ENCODE measurements at regions not wholly inside any gene's neighbourhood (a gene's known extent, or its start where the extent isn't known, plus 50 kb on each side); places are given as distances from the start of the nearest gene placed in this dataset.

DNA sequence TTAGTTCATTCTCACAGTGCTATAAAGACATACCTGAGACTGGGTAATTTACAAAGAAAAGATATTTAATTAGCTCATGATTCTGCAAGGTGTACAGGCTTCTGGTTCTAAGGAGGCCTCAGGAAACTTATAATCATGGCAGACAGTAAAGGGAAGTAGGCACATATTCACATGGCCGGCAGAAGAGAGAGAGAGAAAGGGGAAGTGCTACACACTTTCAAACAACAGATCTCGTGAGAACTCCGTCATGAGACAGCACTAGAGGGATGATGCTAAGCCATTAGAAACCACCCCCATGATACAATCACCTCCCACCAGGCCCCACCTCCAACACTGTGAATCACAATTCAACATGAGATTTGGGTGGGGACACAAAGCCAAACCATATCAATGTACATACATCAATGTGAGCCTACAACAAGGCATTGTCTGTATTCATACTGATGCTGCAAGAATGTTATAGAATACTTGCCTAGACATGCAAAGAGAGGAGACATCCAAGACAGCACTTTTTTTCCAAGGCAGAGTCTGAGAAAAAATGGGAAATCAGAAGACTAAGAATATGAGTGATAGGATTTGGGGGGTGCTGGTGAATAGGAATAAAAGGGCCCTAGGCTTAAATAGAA is 114.8 kb upstream of the XYLT1 start:
- TF ChIP-seq SREBF2 (IDR thresholded peaks at IDR 0.05) (no peak), ZC3H11A (IDR thresholded peaks at IDR 0.05) (no peak), MYC (IDR thresholded peaks at IDR 0.05; ENCODE audit: borderline replicate concordance, low read length) (no peak), ZNF302 (CRISPR knock-in tag; IDR thresholded peaks at IDR 0.05) (no peak), MAZ (IDR thresholded peaks at IDR 0.05; ENCODE audit: borderline replicate concordance, low read depth, low read length) (no peak)
- ATAC-seq (no peak), FAIRE-seq (no peak), DNase-seq (ENCODE audit: low read depth in 1 of 2, low spot score in 1 of 2) (no peak)
- H3K9me3 ChIP-seq: no peaks in the 10 kb centered on the region
- no peaks in the 10 kb centered on the region for H3K4me1 ChIP-seq
- ChIA-PET POLR2A (no interaction called here), CTCF (no interaction called here)
- H3K4me3 ChIP-seq: no peak overlapping the region
- H3K27ac ChIP-seq: no peak overlapping the region
- no peak overlapping the region for H3K4me2 ChIP-seq
- WGBS (ENCODE audit: missing lambda C conversion rate): 19% methylated on average over 3 of the region's 3 CpGs

GRCh38 chr16:17578981-17579874 is 108.5 kb upstream of the XYLT1 start:
- Histone ChIP-seq H3K9me3 (no peaks in the 10 kb centered on the region), H3K4me2 (no peak overlapping the region), H3K4me1 (no peaks in the 10 kb centered on the region), H3K4me3 (no peak overlapping the region), H3K27ac (no peak overlapping the region)
- ChIA-PET POLR2A (no interaction called here), CTCF (interaction anchor here (1.0 to 1.4 kb wide), 4 partner anchors 13 to 100 kb away, joined by 3 to 5 read pairs (median 4); no protein-coding TSS in a partner anchor)
- FAIRE-seq (peak; percentile 32), ATAC-seq (peak; percentile 34 to 81; a peak in 3 of 6 replicates), DNase-seq (ENCODE audit: low read depth in 1 of 2, low spot score in 1 of 2) (peak; percentile 32 to 50)
- WGBS (ENCODE audit: missing lambda C conversion rate): 2% methylated on average over 10 of the region's 10 CpGs
- TF ChIP-seq MYC (IDR thresholded peaks at IDR 0.05; ENCODE audit: borderline replicate concordance, low read length) (no peak), RAD21 (conservative IDR thresholded peaks at IDR 0.05 in 1 of 2, IDR thresholded peaks at IDR 0.05 in 1 of 2) (0 out of 5 replicates have a peak, but pooled peaks of 1 of the 2 experiments have one; percentile 19), CTCF (IDR thresholded peaks at IDR 0.05) (peak; percentile 43; the same call in 2 of the 3 replicates), HDAC2 (IDR thresholded peaks at IDR 0.05) (no peak), ZFP36 (IDR thresholded peaks at IDR 0.05; ENCODE audit: borderline replicate concordance, partially characterized antibody) (no peak), PHF8 (IDR thresholded peaks at IDR 0.05; ENCODE audit: borderline replicate concordance, low read depth) (no peak), ZSCAN20 (CRISPR knock-in tag; IDR thresholded peaks at IDR 0.05) (no peak), EHF (CRISPR knock-in tag; IDR thresholded peaks at IDR 0.05) (no peak), EP300 (IDR thresholded peaks at IDR 0.05) (no peak), HMGXB4 (CRISPR knock-in tag; IDR thresholded peaks at IDR 0.05; ENCODE audit: borderline replicate concordance) (no peak), CHD4 (IDR thresholded peaks at IDR 0.05; ENCODE audit: borderline replicate concordance) (no peak), KDM1A (IDR thresholded peaks at IDR 0.05; ENCODE audit: low read depth) (no peak), RNF2 (IDR thresholded peaks at IDR 0.05; ENCODE audit: borderline replicate concordance, low read depth) (no peak), POLR2A (IDR thresholded peaks at IDR 0.05; ENCODE audit: low read length) (no peak), JUN (IDR thresholded peaks at IDR 0.05) (no peak), RARB (CRISPR knock-in tag; IDR thresholded peaks at IDR 0.05) (no peak), ESRRA (IDR thresholded peaks at IDR 0.05; ENCODE audit: borderline replicate concordance, low read length) (no peak), SMC3 (IDR thresholded peaks at IDR 0.05) (peak; percentile 20; the same call in 1 of the 3 replicates), CEBPB (IDR thresholded peaks at IDR 0.05) (no peak), TP53 (CRISPR knock-in tag; IDR thresholded peaks at IDR 0.05) (no peak)
- TF ChIP-seq, protein P1, sequence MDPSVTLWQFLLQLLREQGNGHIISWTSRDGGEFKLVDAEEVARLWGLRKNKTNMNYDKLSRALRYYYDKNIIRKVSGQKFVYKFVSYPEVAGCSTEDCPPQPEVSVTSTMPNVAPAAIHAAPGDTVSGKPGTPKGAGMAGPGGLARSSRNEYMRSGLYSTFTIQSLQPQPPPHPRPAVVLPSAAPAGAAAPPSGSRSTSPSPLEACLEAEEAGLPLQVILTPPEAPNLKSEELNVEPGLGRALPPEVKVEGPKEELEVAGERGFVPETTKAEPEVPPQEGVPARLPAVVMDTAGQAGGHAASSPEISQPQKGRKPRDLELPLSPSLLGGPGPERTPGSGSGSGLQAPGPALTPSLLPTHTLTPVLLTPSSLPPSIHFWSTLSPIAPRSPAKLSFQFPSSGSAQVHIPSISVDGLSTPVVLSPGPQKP (IDR thresholded peaks at IDR 0.05; ENCODE audit: low read depth, low read length): no peak
